22Rv1 (cell line): ENCODE measurements at regions not wholly inside any gene's neighbourhood (a gene's known extent, or its start where the extent isn't known, plus 50 kb on each side); places are given as distances from the start of the nearest gene placed in this dataset.
"Not testable (repeated sequence)": the region's sequence is repeated elsewhere in the genome, so short reads cannot be mapped to it uniquely, and the experiment has no call there.

Experiments used
- CTCF ChIP-seq: fragments of 450-650 bp; IDR thresholded peaks from 2 replicates; pipeline ENCODE4 v1.5.1; 2017; ENCODE audit warnings: mild to moderate bottlenecking
- ZFX ChIP-seq: fragments of 450-650 bp; IDR thresholded peaks from 2 replicates; pipeline ENCODE4 v1.6.1; 2017; ENCODE audit warnings: antibody characterized with exemption, borderline replicate concordance

GRCh38 chr6:137643644-137644043 lies 149.4 kb upstream of the OLIG3 start:
- not testable (repeated sequence) for TF ChIP-seq CTCF, ZFX
